Transverse colon (tissue), 4 donors: ENCODE measurements at regions not wholly inside any gene's neighbourhood (a gene's known extent, or its start where the extent isn't known, plus 50 kb on each side); places are given as distances from the start of the nearest gene placed in this dataset.

Source experiments
- DNase-seq: peaks from one replicate; pipeline ENCODE4 v3.0.0-alpha.2; 2019
- H3K27ac ChIP-seq, 4 donors: fragments of 200-600 bp; sonication (generic); 2 replicates each; pipeline ENCODE4 v1.5.1; 2016 to 2018; ENCODE audit warnings: inconsistent platforms in 4 of 4
- H3K27me3 ChIP-seq: fragments of 200-600 bp; sonication (generic); 2 replicates; pipeline ENCODE4 v1.5.1; 2017; ENCODE audit warnings: inconsistent platforms
- H3K36me3 ChIP-seq, 4 donors: fragments of 200-600 bp; sonication (generic); 2 replicates each; pipeline ENCODE4 v1.5.1; 2017 to 2019; ENCODE audit warnings: inconsistent platforms in 4 of 4
- H3K4me1 ChIP-seq, 4 donors: fragments of 200-600 bp; sonication (generic); 2 replicates each; pipeline ENCODE4 v1.5.1; 2017 to 2020; ENCODE audit warnings: inconsistent platforms in 4 of 4
- H3K4me3 ChIP-seq, 4 donors: fragments of 200-600 bp; sonication (generic); 1 replicate in 1 of 4; 2 replicates in 3 of 4; pipeline versions ENCODE4 v1.5.1 to v1.6.1; 2017 to 2019; ENCODE audit warnings: inconsistent platforms in 4 of 4
- H3K9me3 ChIP-seq, 2 donors: fragments of 200-600 bp; sonication (generic); 2 replicates each; pipeline ENCODE4 v1.5.1; 2017 to 2019; ENCODE audit warnings: inconsistent platforms in 2 of 2
- CTCF ChIP-seq, 5 experiments: fragments of 200-600 bp in 3 of 5; fragments of 450-650 bp in 2 of 5; sonication (generic) in 3 of 5; IDR thresholded peaks; 1 replicate in 2 of 5; 2 replicates in 3 of 5; pipeline ENCODE4 v1.5.1; 2016 to 2017; ENCODE audit warnings: antibody characterized with exemption in 5 of 5, inconsistent platforms in 3 of 5, mild to moderate bottlenecking in 2 of 5, moderate library complexity in 1 of 5
- EP300 ChIP-seq: sonication (generic); formaldehyde crosslinking; IDR thresholded peaks from one replicate; pipeline ENCODE4 v1.6.1; 2017; ENCODE audit warnings: antibody characterized with exemption, low read depth
- POLR2A ChIP-seq: fragments of 450-650 bp; IDR thresholded peaks from one replicate; pipeline ENCODE4 v1.6.1; 2016; ENCODE audit warnings: antibody characterized with exemption, mild to moderate bottlenecking, moderate library complexity
- POLR2AphosphoS5 ChIP-seq, 3 donors: sonication (generic); formaldehyde crosslinking; IDR thresholded peaks; one replicate each; pipeline ENCODE4 v1.6.1; 2016; ENCODE audit warnings: antibody characterized with exemption in 3 of 3
- WGBS, 2 donors: methylation state at CpG; one replicate each; pipeline ENCODE4 v1.1.5; 2018; ENCODE audit warnings: low coverage in 1 of 2; 5-methylcytosine and 5-hydroxymethylcytosine counted together
- in situ Hi-C, 4 donors: fragments of 200-750 bp; cut with MboI; loops; one replicate each; pipeline versions ENCODE4 v1.15.0 to v1.15.1; 2017; ENCODE audit warnings: low sequenced_read_pairs in 3 of 4, low pct_ligation_motif_present in 1 of 4, low pct_unique_long_range_greater_than_20kb in 1 of 4
- intact Hi-C: fragments of 100-400 bp; cut with DNase I; formaldehyde crosslinking; loops from one replicate; pipeline ENCODE4 v1.15.1; 2023; ENCODE audit warnings: low total_unique reads

GRCh38 chr11:119786431-119787073, 57.6 kb upstream of the NECTIN1 start:
- in situ Hi-C loops: no loop called here
- intact Hi-C loops: no loop called here
- DNase-seq: no peak
- Histone ChIP-seq H3K27ac (no peak overlapping the region), H3K4me1 (no peaks in the 10 kb centered on the region), H3K9me3 (no peaks in the 10 kb centered on the region), H3K4me3 (no peak overlapping the region), H3K36me3 (no peaks in the 10 kb centered on the region), H3K27me3 (no peaks in the 10 kb centered on the region)
- 87 to 88% methylated on average over 3 to 10 of the region's 10 CpGs for WGBS, 2 donors
- TF ChIP-seq POLR2AphosphoS5 (IDR thresholded peaks at IDR 0.05): no peak
- no peak for TF ChIP-seq POLR2A
- no peak for TF ChIP-seq CTCF (IDR thresholded peaks at IDR 0.05)
- no peak for TF ChIP-seq EP300

- intact Hi-C loops (no loop called here), in situ Hi-C loops (no loop called here)
- DNase-seq: no peak
These were observed 56.1 kb upstream of the NECTIN1 start for GRCh38 chr11:119785131-119785530.

GRCh38 chr11:119784421-119784820, 55.4 kb upstream of the NECTIN1 start:
- 83 to 88% methylated on average over 1 to 6 of the region's 6 CpGs for WGBS, 2 donors
- Histone ChIP-seq H3K36me3 (no peaks in the 10 kb centered on the region), H3K27ac (no peak overlapping the region), H3K27me3 (no peaks in the 10 kb centered on the region), H3K4me3 (no peak overlapping the region), H3K4me1 (peaks cover 0 to 8% (median 0%) of the 10 kb centered on the region in 4 donors), H3K9me3 (no peaks in the 10 kb centered on the region)
- TF ChIP-seq CTCF (IDR thresholded peaks at IDR 0.05) (no peak), POLR2A (no peak), EP300 (no peak), POLR2AphosphoS5 (IDR thresholded peaks at IDR 0.05) (no peak)
- in situ Hi-C loops (no loop called here), intact Hi-C loops (no loop called here)
- no peak for DNase-seq

More at GRCh38 chr11:119785131-119785530, 56.1 kb upstream of the NECTIN1 start:
- no peaks in the 10 kb centered on the region for H3K9me3 ChIP-seq
- TF ChIP-seq CTCF (IDR thresholded peaks at IDR 0.05) (no peak), EP300 (no peak), POLR2A (no peak), POLR2AphosphoS5 (IDR thresholded peaks at IDR 0.05) (no peak)
- 46% methylated on average over 2 of the region's 2 CpGs; no CpG with 5 or more reads in 1 of the 2 donors for WGBS, 2 donors
- no peak overlapping the region for H3K27ac ChIP-seq
- no peaks in the 10 kb centered on the region for H3K27me3 ChIP-seq
- H3K4me1 ChIP-seq: peaks cover 0 to 2% (median 0%) of the 10 kb centered on the region in 4 donors
- no peaks in the 10 kb centered on the region for H3K36me3 ChIP-seq
- no peak overlapping the region for H3K4me3 ChIP-seq

GRCh38 chr11:119783466-119784400, 54.7 kb upstream of the NECTIN1 start:
- Histone ChIP-seq H3K9me3 (no peaks in the 10 kb centered on the region), H3K4me1 (peaks cover 0 to 8% (median 0%) of the 10 kb centered on the region in 4 donors), H3K27ac (no peak overlapping the region), H3K27me3 (no peaks in the 10 kb centered on the region), H3K4me3 (no peak overlapping the region), H3K36me3 (no peaks in the 10 kb centered on the region)
- WGBS, 2 donors: 83% methylated on average over 8 of the region's 8 CpGs; no CpG with 5 or more reads in 1 of the 2 donors
- TF ChIP-seq POLR2AphosphoS5 (IDR thresholded peaks at IDR 0.05) (no peak), CTCF (IDR thresholded peaks at IDR 0.05) (no peak), EP300 (no peak), POLR2A (no peak)
- in situ Hi-C loops: no loop called here
- intact Hi-C loops: no loop called here
- no peak for DNase-seq
